Lower lobe of right lung (tissue), 2 donors: ENCODE measurements at regions not wholly inside any gene's neighbourhood (a gene's known extent, or its start where the extent isn't known, plus 50 kb on each side); places are given as distances from the start of the nearest gene placed in this dataset.

Source experiments
- ATAC-seq, 2 donors: fragments of 200-7000 bp; cut with Tn5 transposase; one replicate each; pipeline ENCODE4 v1.9.1; 2020 to 2022; ENCODE audit warnings: mild to moderate bottlenecking in 2 of 2, moderate library complexity in 2 of 2
- DNase-seq: peaks from one replicate; pipeline ENCODE4 v3.0.0-alpha.2; 2020
- H3K27ac ChIP-seq: fragments of 200-600 bp; one replicate; pipeline ENCODE4 v1.8.0; 2022
- H3K27me3 ChIP-seq: fragments of 200-600 bp; one replicate; pipeline ENCODE4 v1.8.0; 2022; ENCODE audit warnings: low read depth
- H3K36me3 ChIP-seq: fragments of 200-600 bp; one replicate; pipeline ENCODE4 v1.8.0; 2022; ENCODE audit warnings: mild to moderate bottlenecking
- H3K4me1 ChIP-seq: fragments of 200-600 bp; one replicate; pipeline ENCODE4 v1.8.0; 2022
- H3K4me3 ChIP-seq: fragments of 200-600 bp; one replicate; pipeline ENCODE4 v1.8.0; 2022; ENCODE audit warnings: mild to moderate bottlenecking
- H3K9me3 ChIP-seq: fragments of 200-600 bp; one replicate; pipeline ENCODE4 v1.8.0; 2022
- intact Hi-C: fragments of 100-400 bp; cut with DNase I; formaldehyde crosslinking; loops from one replicate; pipeline ENCODE4 v1.11.0; 2022
- TF ChIP-seq, protein P1 (sequence below): fragments of 200-600 bp; IDR thresholded peaks from one replicate; pipeline ENCODE4 v1.8.0; 2022; ENCODE audit warnings: antibody characterized with exemption, mild to moderate bottlenecking
- donor health status: DM: no; HTN: yes; CAD: no; lungs with severe emphysema.

DNA sequence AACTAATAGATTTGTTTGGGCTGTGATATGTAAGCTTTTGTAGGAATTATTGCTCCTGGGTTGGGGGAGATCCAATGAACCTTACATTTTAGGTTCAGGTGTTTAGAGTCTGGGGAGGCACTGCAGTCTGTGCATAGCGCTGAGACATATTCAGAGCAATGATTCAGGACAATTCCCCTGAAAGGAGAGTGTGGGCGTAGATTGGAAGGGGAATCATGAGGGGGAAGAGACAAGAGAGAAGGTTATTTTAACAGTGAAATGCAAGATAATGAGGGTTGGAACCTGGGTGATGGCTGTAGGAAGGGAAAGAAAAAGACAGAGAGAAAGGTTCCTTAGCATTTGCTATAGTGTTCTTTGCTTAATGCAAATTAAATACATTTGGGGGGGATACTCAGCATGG, 1013.4 kb downstream of the REEP3 start:
- no peaks in the 10 kb centered on the region for H3K27me3 ChIP-seq
- TF ChIP-seq, protein P1, sequence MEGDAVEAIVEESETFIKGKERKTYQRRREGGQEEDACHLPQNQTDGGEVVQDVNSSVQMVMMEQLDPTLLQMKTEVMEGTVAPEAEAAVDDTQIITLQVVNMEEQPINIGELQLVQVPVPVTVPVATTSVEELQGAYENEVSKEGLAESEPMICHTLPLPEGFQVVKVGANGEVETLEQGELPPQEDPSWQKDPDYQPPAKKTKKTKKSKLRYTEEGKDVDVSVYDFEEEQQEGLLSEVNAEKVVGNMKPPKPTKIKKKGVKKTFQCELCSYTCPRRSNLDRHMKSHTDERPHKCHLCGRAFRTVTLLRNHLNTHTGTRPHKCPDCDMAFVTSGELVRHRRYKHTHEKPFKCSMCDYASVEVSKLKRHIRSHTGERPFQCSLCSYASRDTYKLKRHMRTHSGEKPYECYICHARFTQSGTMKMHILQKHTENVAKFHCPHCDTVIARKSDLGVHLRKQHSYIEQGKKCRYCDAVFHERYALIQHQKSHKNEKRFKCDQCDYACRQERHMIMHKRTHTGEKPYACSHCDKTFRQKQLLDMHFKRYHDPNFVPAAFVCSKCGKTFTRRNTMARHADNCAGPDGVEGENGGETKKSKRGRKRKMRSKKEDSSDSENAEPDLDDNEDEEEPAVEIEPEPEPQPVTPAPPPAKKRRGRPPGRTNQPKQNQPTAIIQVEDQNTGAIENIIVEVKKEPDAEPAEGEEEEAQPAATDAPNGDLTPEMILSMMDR = no peak
- H3K4me1 ChIP-seq = no peaks in the 10 kb centered on the region
- intact Hi-C loops = no loop called here
- DNase-seq (no peak), ATAC-seq (no peak)
- no peak overlapping the region for H3K27ac ChIP-seq
- no peaks in the 10 kb centered on the region for H3K36me3 ChIP-seq
- no peaks in the 10 kb centered on the region for H3K9me3 ChIP-seq
- no peak overlapping the region for H3K4me3 ChIP-seq

DNA sequence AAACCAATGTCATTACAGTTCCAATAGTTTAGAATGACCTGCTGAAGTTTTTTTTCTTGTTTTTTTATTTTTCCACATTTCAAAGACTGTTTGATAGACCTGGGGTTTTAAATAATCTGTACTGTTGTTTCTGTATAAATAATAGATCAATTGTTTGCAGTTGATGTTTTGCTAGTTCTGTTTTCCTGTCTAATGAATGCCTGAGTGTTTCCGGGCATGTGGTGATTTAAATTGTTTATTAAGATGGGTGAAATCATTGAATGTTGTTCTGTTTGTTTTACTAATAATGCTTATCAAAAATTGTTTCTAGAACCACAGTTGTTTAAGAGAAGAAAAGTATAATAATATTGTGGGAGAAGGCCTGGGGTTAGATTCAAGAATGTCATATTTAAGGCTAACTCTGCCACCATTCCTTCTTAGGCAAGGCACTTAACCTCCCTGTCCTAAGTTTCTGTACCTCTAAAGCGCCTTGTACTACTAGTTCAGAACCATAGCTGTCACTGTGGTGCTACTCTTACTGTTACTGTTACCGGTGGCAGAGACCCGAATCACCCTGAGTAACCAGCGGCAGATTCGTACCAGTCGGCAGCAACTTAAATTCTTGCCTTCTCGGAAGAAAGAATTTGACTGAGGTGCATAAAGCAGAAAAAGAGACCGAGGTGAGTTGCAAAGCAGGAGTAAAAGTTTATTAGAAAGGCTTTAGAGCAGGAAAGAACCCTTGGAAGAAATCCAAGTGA, 1014.1 kb downstream of the REEP3 start:
- Histone ChIP-seq H3K4me3 (no peak overlapping the region), H3K27me3 (no peaks in the 10 kb centered on the region), H3K9me3 (no peaks in the 10 kb centered on the region), H3K4me1 (no peaks in the 10 kb centered on the region), H3K27ac (no peak overlapping the region), H3K36me3 (no peaks in the 10 kb centered on the region)
- no peak for ATAC-seq
- intact Hi-C loops = no loop called here
- no peak for DNase-seq
- TF ChIP-seq, protein P1 = no peak

DNA sequence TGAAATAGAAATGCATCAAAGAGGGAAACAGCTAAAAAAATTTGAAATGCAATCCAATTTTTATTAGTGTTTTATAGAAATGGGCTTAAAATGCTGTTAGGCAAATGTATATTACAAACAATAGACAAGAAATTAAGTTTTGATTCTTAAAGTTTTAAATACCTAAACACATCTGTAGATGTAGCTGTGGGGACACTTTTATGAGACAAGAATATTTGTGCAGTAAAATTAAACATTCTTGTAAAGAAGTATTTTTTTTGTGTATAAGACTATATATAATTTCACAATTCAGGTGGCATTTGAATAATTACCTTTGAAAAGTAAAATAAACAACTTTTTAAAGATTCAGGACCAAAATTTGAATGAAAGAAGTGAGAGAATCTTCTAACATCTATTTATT, 1015.9 kb downstream of the REEP3 start:
- TF ChIP-seq, protein P1 = no peak
- no peaks in the 10 kb centered on the region for H3K4me1 ChIP-seq
- DNase-seq (no peak), ATAC-seq (no peak)
- H3K4me3 ChIP-seq = no peak overlapping the region
- no peak overlapping the region for H3K27ac ChIP-seq
- H3K36me3 ChIP-seq = no peaks in the 10 kb centered on the region
- intact Hi-C loops = no loop called here
- no peaks in the 10 kb centered on the region for H3K9me3 ChIP-seq
- no peaks in the 10 kb centered on the region for H3K27me3 ChIP-seq

DNA sequence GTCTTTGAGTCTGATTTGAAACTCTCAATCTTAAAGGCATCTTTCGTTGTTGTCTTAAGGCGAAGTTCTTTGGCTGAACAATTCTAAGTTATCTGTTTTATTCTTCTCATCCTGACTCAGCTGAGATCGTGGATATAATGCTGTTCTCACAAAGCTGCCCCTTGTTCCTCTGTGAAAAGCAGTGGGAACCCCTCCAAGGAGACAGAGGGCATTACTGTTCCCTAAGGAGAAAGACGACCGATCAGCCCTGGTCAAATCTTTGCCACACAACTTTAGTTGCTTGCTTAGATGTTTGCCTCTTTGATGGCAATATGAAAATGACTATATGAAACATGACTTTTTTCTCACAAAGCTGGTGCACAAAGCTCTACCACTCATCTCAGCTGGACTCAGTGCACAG, 1016.7 kb downstream of the REEP3 start:
- Histone ChIP-seq H3K27ac (no peak overlapping the region), H3K36me3 (no peaks in the 10 kb centered on the region), H3K4me3 (no peak overlapping the region), H3K4me1 (no peaks in the 10 kb centered on the region), H3K27me3 (no peaks in the 10 kb centered on the region), H3K9me3 (no peaks in the 10 kb centered on the region)
- TF ChIP-seq, protein P1 = no peak
- DNase-seq (no peak), ATAC-seq (no peak)
- intact Hi-C loops = no loop called here

DNA sequence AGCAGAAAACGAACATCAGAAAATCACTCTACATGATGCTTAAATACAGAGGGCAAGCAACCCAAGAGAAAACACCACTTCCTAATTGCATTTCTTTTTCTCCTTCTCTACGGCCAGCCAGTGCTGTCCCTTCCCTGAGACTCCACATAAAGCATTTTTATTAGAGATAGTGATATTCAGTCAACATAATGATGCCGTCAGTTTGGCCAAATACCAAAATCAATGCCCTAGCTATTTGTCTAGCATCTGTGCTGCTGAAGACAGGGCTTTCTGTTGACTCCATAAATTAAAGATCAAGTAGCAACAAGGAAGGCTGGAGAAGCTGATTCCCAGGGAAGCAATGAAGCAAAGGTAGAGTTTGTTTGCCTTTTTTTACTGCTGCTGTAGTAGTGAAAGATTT, 1024.9 kb downstream of the REEP3 start:
- intact Hi-C loops = no loop called here
- Histone ChIP-seq H3K9me3 (no peaks in the 10 kb centered on the region), H3K27me3 (no peaks in the 10 kb centered on the region), H3K4me1 (no peaks in the 10 kb centered on the region), H3K27ac (no peak overlapping the region), H3K4me3 (no peak overlapping the region), H3K36me3 (no peaks in the 10 kb centered on the region)
- TF ChIP-seq, protein P1 = no peak
- DNase-seq (no peak), ATAC-seq (no peak)
